ENCODE measurements at regions not wholly inside any gene's neighbourhood (a gene's known extent, or its start where the extent isn't known, plus 50 kb on each side); places are given as distances from the start of the nearest gene placed in this dataset.
"Not testable (repeated sequence)": the region's sequence is repeated elsewhere in the genome, so short reads cannot be mapped to it uniquely, and the experiment has no call there.

GRCh38 chr13:18822655-18823639, 358.7 kb downstream of the TUBA3C start:
- H3K36me3 ChIP-seq (ENCODE audit: insufficient read depth, low read length); H3K9me3 ChIP-seq (ENCODE audit: control insufficient read depth, insufficient read depth, low read length); H3K4me1 ChIP-seq (ENCODE audit: insufficient read depth, low read length); H3K9ac ChIP-seq (ENCODE audit: low read depth, low read length): not testable (repeated sequence)

DNA sequence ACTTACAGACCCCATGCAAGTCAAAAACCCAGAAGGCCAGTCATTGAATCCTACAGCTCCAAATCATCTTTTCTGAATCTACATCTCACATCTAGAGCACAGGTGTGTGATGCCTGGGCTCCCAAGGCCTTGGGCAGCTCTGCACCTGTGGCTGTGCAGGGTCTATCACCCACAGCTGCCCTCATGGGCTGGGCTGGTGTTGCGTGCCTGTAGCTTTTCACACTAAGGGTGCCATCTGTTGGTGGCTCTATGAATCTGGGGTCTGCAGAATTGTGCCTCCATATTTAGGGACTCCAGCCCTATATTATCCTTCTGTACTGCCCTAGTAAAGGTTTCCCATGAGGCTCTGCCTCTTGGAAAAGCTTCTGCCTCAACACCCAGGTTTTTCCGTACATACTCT, 407.6 kb downstream of the TUBA3C start:
- not testable (repeated sequence) for H3K36me3 ChIP-seq (ENCODE audit: insufficient read depth, low read length); H3K9me3 ChIP-seq (ENCODE audit: control insufficient read depth, insufficient read depth, low read length); H3K4me1 ChIP-seq (ENCODE audit: insufficient read depth, low read length); H3K9ac ChIP-seq (ENCODE audit: low read depth, low read length)

- not testable (repeated sequence) for H3K36me3 ChIP-seq (ENCODE audit: insufficient read depth, low read length); H3K9me3 ChIP-seq (ENCODE audit: control insufficient read depth, insufficient read depth, low read length); H3K9ac ChIP-seq (ENCODE audit: low read depth, low read length); H3K4me1 ChIP-seq (ENCODE audit: insufficient read depth, low read length)
Observed at GRCh38 chr13:18741696-18742095, 439.9 kb downstream of the TUBA3C start.

DNA sequence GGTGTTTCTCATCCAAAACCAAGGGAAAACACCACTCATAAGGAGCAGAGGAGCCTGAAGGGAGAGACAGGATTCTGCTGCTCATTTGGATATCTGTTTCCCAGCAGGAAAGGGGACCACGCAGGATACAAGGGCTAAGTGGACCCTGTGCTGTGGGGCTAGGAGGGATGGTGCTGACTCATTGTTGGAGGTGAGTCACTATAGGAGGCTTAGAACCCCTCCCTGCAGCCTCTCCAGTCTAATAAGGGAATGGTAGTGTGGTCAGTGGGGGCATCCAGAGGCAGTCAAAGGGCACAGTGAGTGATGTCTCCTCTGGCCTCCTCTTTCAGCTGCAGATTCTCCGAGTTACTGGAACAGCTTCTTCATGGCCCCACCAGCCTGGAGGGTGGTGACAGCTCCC, 442.3 kb downstream of the TUBA3C start:
- Histone ChIP-seq H3K4me1 (ENCODE audit: insufficient read depth, low read length) (no peaks in the 10 kb centered on the region), H3K9me3 (ENCODE audit: control insufficient read depth, insufficient read depth, low read length) (no peaks in the 10 kb centered on the region), H3K9ac (ENCODE audit: low read depth, low read length) (no peak overlapping the region)

DNA sequence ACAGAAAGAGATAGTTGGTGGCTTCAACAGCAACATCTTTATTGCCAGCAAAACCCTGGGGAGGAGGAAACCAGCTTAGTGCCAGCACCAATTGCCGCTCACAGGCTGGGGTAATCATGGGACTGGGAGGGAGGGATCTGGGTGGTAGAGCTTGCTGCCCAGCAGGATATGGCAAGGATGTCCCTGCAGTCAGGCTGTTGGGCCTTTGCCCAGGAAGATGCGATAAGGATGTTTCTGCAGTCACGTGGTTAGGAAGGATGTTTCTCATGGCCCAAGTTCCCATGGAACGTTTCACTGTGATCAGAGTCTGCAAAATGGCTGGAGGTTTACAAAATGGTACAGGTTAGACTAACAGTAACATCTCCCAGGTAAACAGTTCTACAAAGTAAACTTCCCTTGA, 443.5 kb downstream of the TUBA3C start:
- not testable (repeated sequence) for H3K9ac ChIP-seq (ENCODE audit: low read depth, low read length); H3K9me3 ChIP-seq (ENCODE audit: control insufficient read depth, insufficient read depth, low read length); H3K4me1 ChIP-seq (ENCODE audit: insufficient read depth, low read length); H3K36me3 ChIP-seq (ENCODE audit: insufficient read depth, low read length)

More for the DNA sequence above, 442.3 kb downstream of the TUBA3C start:
- H3K36me3 ChIP-seq (ENCODE audit: insufficient read depth, low read length): no peaks in the 10 kb centered on the region

DNA sequence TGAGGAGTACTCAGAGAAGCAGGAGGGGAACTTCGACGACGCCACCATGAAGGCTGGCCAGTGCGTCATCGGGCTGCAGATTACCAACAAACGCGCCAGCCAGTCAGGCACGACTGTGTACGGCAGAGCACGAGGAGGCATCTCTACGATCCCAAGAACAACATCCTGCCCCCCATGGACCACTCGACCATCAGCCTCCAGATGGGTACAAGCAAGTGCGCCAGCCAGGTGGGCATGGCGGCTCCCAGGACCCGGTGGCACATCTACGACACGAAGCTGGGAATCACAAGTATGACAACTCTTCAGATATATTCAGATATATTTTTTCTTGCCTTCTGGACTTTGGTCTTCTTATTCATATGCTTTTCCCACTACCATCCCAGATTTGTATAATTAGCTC, 454.5 kb downstream of the TUBA3C start:
- H3K36me3 ChIP-seq (ENCODE audit: insufficient read depth, low read length); H3K9me3 ChIP-seq (ENCODE audit: control insufficient read depth, insufficient read depth, low read length); H3K4me1 ChIP-seq (ENCODE audit: insufficient read depth, low read length); H3K9ac ChIP-seq (ENCODE audit: low read depth, low read length): not testable (repeated sequence)

- not testable (repeated sequence) for H3K9ac ChIP-seq (ENCODE audit: low read depth, low read length); H3K36me3 ChIP-seq (ENCODE audit: insufficient read depth, low read length); H3K4me1 ChIP-seq (ENCODE audit: insufficient read depth, low read length); H3K9me3 ChIP-seq (ENCODE audit: control insufficient read depth, insufficient read depth, low read length)
Observed at GRCh38 chr13:18726524-18726923, 455.1 kb downstream of the TUBA3C start.

DNA sequence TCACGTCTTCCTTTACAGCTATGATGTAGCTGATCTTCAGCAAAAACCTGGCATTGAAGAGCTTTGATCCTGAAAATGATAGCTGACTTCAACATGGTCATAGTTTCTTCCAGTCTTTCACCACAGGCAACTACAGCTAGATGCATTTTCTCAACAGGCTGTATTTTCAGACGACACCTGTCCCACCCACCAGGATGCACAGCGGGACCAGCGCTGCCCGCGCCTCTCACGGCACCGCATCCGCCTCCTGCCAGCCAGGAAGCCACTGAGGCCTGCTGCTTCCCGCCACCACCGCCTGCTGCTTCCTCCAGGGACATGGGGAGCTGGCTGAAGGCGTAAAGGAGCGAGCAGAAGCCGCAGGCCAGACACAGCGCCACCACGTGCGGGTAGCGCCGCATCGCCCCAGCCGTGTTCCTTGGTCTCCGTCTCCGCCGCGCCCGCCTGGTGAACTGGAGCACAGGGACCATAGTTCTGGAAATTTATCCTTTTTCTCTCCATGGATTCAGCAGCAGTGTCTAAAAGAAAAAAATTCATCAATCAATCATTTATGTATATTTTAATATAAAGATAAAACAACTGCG, 456.3 kb downstream of the TUBA3C start:
- H3K4me1 ChIP-seq (ENCODE audit: insufficient read depth, low read length); H3K9me3 ChIP-seq (ENCODE audit: control insufficient read depth, insufficient read depth, low read length); H3K36me3 ChIP-seq (ENCODE audit: insufficient read depth, low read length); H3K9ac ChIP-seq (ENCODE audit: low read depth, low read length): not testable (repeated sequence)

DNA sequence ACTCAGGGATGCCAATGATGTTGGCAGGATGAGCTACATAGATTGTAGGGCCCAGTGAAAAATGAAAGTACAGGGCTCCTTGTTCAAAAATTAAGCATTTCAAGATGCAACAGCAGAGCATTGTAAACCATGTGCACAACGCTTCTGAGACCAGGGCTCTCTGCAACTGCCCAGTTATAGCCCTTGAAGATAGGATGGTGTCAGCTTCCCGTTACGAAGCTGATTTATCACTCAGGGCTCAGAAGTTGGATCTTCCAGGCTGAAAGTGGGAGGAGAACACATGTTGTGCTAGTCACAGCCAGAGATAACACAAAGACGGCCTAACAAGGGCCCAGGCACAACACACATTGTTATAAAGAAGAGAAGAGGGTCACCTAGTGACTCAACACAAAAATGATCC, 466.7 kb downstream of the TUBA3C start:
- no peak overlapping the region for H3K9ac ChIP-seq (ENCODE audit: low read depth, low read length)
- no peaks in the 10 kb centered on the region for H3K36me3 ChIP-seq (ENCODE audit: insufficient read depth, low read length)
- H3K9me3 ChIP-seq (ENCODE audit: control insufficient read depth, insufficient read depth, low read length): no peaks in the 10 kb centered on the region
- H3K4me1 ChIP-seq (ENCODE audit: insufficient read depth, low read length): no peaks in the 10 kb centered on the region

DNA sequence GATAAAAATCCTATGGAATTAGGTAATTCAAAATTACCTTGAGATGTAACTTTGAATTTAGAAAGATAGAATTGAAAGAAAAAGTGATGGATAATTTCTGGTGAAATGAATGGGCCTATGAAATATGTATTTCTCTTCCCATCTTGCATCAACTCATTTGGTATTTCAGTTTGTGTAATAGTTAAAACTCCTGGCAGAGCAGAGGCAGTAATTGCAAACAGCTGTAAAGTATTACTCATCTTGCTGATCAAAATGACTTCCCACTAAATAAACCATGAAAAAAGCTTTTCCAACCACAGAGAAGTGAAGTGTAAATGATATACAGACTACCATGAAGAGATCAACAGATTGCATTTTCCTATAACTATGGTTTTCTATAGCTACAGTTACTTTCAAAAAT, 471.0 kb downstream of the TUBA3C start:
- H3K36me3 ChIP-seq (ENCODE audit: insufficient read depth, low read length); H3K9ac ChIP-seq (ENCODE audit: low read depth, low read length); H3K9me3 ChIP-seq (ENCODE audit: control insufficient read depth, insufficient read depth, low read length); H3K4me1 ChIP-seq (ENCODE audit: insufficient read depth, low read length): not testable (repeated sequence)

DNA sequence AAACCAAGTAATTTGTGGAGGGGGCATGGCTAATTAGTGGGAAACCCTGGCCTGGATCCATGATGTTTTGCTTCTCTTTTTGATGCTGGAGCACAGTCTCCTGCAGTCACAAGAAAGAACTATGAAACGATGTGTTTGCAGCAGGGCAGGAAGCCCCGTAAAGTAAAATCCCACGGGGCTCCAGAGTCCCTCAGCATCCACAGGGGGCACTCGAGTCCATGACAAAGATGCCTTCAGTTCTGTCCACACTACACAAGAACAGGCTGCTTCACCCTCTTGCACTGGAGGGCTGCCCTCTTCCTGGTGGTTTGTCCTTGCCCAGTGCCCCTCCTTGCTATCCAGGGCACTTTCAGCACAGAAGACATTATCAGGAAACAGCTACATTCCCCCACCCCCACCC, 475.1 kb downstream of the TUBA3C start:
- H3K9me3 ChIP-seq (ENCODE audit: control insufficient read depth, insufficient read depth, low read length); H3K9ac ChIP-seq (ENCODE audit: low read depth, low read length); H3K4me1 ChIP-seq (ENCODE audit: insufficient read depth, low read length); H3K36me3 ChIP-seq (ENCODE audit: insufficient read depth, low read length): not testable (repeated sequence)

DNA sequence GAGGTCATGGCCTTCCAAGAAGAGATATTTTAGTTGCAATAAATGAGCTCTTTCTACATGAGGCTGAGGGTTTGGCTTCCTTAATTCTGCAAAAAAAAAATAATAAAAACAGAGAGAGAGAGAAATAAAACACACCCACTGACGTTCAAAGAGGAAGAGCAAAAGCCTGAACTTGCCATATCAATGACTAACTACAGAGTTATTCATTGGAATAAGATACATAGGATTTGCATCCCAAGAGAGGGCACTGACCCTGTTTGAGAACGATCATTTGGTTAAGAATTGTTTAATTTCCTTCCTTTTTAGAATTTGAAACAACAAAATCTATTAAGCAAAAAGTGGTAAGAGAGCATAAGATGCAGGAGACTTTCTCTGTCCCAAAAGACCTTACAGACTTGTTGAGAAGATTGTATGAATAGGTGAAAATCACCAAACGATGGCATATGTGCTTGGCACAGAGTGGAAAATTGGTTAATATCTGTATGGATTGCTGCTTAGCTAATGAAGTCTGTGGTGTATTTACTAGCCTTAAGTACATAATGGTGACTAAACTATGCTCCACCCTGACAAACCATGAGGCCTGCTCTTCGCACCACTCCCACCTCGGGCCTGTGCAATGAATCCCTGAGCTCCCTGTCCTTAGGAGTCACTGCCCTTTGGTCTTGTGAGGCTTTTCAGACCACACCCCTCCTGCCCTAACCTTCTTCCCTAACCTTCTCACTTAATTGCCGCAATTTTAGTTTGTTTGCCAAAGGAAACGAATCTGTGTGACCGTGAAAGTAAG, 479.0 kb downstream of the TUBA3C start:
- not testable (repeated sequence) for H3K9me3 ChIP-seq (ENCODE audit: control insufficient read depth, insufficient read depth, low read length); H3K4me1 ChIP-seq (ENCODE audit: insufficient read depth, low read length); H3K36me3 ChIP-seq (ENCODE audit: insufficient read depth, low read length); H3K9ac ChIP-seq (ENCODE audit: low read depth, low read length)

DNA sequence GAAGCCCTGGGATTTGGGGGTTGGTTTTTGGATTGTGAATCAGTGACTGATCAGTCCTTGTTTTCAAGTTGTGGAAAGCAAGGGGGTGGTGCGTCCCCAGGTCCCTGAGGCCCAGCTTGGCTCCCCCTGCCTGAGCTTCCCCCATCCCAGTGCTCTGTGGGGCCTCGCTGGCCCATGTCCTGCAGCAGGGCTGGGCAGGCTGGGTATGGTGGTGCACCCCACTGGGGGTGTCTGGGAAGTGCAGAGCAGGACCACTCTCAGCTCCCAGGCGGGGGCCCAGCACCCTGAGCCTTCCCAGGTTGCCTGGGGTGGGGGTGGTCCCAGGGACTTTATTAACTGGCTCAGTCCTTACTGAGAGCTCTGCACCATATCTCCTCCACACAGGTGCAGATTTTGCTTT, 483.3 kb downstream of the TUBA3C start:
- H3K9me3 ChIP-seq (ENCODE audit: control insufficient read depth, insufficient read depth, low read length); H3K36me3 ChIP-seq (ENCODE audit: insufficient read depth, low read length); H3K4me1 ChIP-seq (ENCODE audit: insufficient read depth, low read length): not testable (repeated sequence)

GRCh38 chr13:18697851-18698250, 483.8 kb downstream of the TUBA3C start:
- H3K9ac ChIP-seq (ENCODE audit: low read depth, low read length); H3K36me3 ChIP-seq (ENCODE audit: insufficient read depth, low read length); H3K9me3 ChIP-seq (ENCODE audit: control insufficient read depth, insufficient read depth, low read length); H3K4me1 ChIP-seq (ENCODE audit: insufficient read depth, low read length): not testable (repeated sequence)

More for the DNA sequence above, 483.3 kb downstream of the TUBA3C start:
- H3K9ac ChIP-seq (ENCODE audit: low read depth, low read length): not testable (repeated sequence)

DNA sequence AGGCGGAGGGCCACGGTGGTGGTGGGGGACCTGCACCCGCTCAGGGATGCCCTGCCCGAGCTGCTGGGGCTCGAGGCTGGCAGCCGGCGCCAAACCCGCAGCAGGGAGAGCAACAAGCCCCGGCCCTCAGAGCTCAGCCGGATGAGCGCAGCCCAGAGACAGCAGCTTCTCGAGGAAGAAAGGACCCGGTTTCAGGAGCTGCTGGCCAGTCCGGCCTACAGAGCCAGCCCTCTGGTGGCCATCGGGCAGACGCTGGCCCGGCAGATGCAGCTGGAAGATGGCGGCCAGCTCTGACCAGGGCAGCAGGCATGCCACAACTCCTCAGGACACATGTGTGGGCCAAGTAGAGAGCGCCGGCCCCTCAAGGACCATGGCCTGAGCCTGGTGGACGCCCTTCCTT, 484.4 kb downstream of the TUBA3C start:
- H3K36me3 ChIP-seq (ENCODE audit: insufficient read depth, low read length); H3K4me1 ChIP-seq (ENCODE audit: insufficient read depth, low read length); H3K9ac ChIP-seq (ENCODE audit: low read depth, low read length); H3K9me3 ChIP-seq (ENCODE audit: control insufficient read depth, insufficient read depth, low read length): not testable (repeated sequence)

Data from ES-I3 (cell line).